ENCODE measurements at regions not wholly inside any gene's neighbourhood (a gene's known extent, or its start where the extent isn't known, plus 50 kb on each side); places are given as distances from the start of the nearest gene placed in this dataset.
A peak's percentile ranks its signal among the peaks of the same experiment; 100 is the strongest.

GRCh38 chr11:122487669-122488068, 167.9 kb upstream of the UBASH3B start:
- ChIA-PET POLR2A (no interaction called here), CTCF (interaction anchor here (3.8 kb wide), 1 partner anchor 18 kb away, joined by 15 read pairs; no protein-coding TSS in a partner anchor)
- no peak for DNase-seq (ENCODE audit: low read depth in 1 of 2, low spot score in 1 of 2)
- TF ChIP-seq ESRRA (IDR thresholded peaks at IDR 0.05; ENCODE audit: borderline replicate concordance, low read length) (no peak), USF2 (IDR thresholded peaks at IDR 0.05) (no peak), FOXS1 (CRISPR knock-in tag; IDR thresholded peaks at IDR 0.05) (no peak), HOXB5 (CRISPR knock-in tag; IDR thresholded peaks at IDR 0.05) (no peak)
- no peak overlapping the region for H3K4me3 ChIP-seq
- H3K9me3 ChIP-seq = no peaks in the 10 kb centered on the region
- ATAC-seq = no peak
- H3K27ac ChIP-seq = no peak overlapping the region
- WGBS (ENCODE audit: missing lambda C conversion rate) = 24% methylated on average over 3 of the region's 3 CpGs
- H3K4me2 ChIP-seq = no peak overlapping the region
- no peaks in the 10 kb centered on the region for H3K4me1 ChIP-seq
- no peak for FAIRE-seq

- Histone ChIP-seq H3K9me3 (no peaks in the 10 kb centered on the region), H3K27ac (no peak overlapping the region), H3K4me2 (no peak overlapping the region), H3K4me3 (no peak overlapping the region), H3K4me1 (no peaks in the 10 kb centered on the region)
- ATAC-seq (no peak), FAIRE-seq (no peak), DNase-seq (ENCODE audit: low read depth in 1 of 2, low spot score in 1 of 2) (peak in 1 of 2 experiments; percentile 5)
- TF ChIP-seq PHF8 (IDR thresholded peaks at IDR 0.05; ENCODE audit: borderline replicate concordance, low read depth) (no peak), ZC3H11A (IDR thresholded peaks at IDR 0.05) (no peak), POLR2A (IDR thresholded peaks at IDR 0.05; ENCODE audit: low read length) (no peak), HOXB13 (CRISPR knock-in tag; IDR thresholded peaks at IDR 0.05; ENCODE audit: low read depth) (no peak), TP53 (CRISPR knock-in tag; IDR thresholded peaks at IDR 0.05) (no peak), PBX3 (IDR thresholded peaks at IDR 0.05) (no peak), NPAS2 (CRISPR knock-in tag; IDR thresholded peaks at IDR 0.05; ENCODE audit: borderline replicate concordance) (no peak), FOXS1 (CRISPR knock-in tag; IDR thresholded peaks at IDR 0.05) (no peak), TFCP2L1 (CRISPR knock-in tag; IDR thresholded peaks at IDR 0.05) (no peak), NFE2L2 (conservative IDR thresholded peaks at IDR 0.05; ENCODE audit: low read length) (no peak), KDM5A (IDR thresholded peaks at IDR 0.05) (no peak), EHF (CRISPR knock-in tag; IDR thresholded peaks at IDR 0.05) (no peak), JUN (IDR thresholded peaks at IDR 0.05) (no peak), HDAC2 (IDR thresholded peaks at IDR 0.05) (no peak), HOXA7 (CRISPR knock-in tag; IDR thresholded peaks at IDR 0.05) (no peak)
- ChIA-PET POLR2A (no interaction called here), CTCF (interaction anchor here (3.8 kb wide), 1 partner anchor 19 kb away, joined by 15 read pairs; no protein-coding TSS in a partner anchor)
- 21% methylated on average over 5 of the region's 5 CpGs for WGBS (ENCODE audit: missing lambda C conversion rate)
Observed at GRCh38 chr11:122486793-122487495, 168.6 kb upstream of the UBASH3B start.

GRCh38 chr11:122478986-122479385, 176.5 kb upstream of the UBASH3B start:
- no peak overlapping the region for H3K27ac ChIP-seq
- ChIA-PET CTCF (no interaction called here), POLR2A (no interaction called here)
- no peaks in the 10 kb centered on the region for H3K4me1 ChIP-seq
- WGBS (ENCODE audit: missing lambda C conversion rate) = 7% methylated on average over 2 of the region's 2 CpGs
- TF ChIP-seq MYC (IDR thresholded peaks at IDR 0.05; ENCODE audit: borderline replicate concordance, low read length) (no peak), RFX5 (IDR thresholded peaks at IDR 0.05) (no peak), ZSCAN20 (CRISPR knock-in tag; IDR thresholded peaks at IDR 0.05) (no peak), NPAS2 (CRISPR knock-in tag; IDR thresholded peaks at IDR 0.05; ENCODE audit: borderline replicate concordance) (no peak), POLR2AphosphoS2 (conservative IDR thresholded peaks at IDR 0.05; ENCODE audit: low read length) (no peak), JUN (IDR thresholded peaks at IDR 0.05) (no peak), POLR2A (IDR thresholded peaks at IDR 0.05; ENCODE audit: low read length) (no peak), TP53 (CRISPR knock-in tag; IDR thresholded peaks at IDR 0.05) (no peak), SMC3 (IDR thresholded peaks at IDR 0.05) (no peak), BCL3 (IDR thresholded peaks at IDR 0.05) (no peak)
- no peak for FAIRE-seq
- ATAC-seq = no peak
- no peak for DNase-seq (ENCODE audit: low read depth in 1 of 2, low spot score in 1 of 2)
- no peak overlapping the region for H3K4me3 ChIP-seq
- H3K4me2 ChIP-seq = no peak overlapping the region
- H3K9me3 ChIP-seq = no peaks in the 10 kb centered on the region

Data from A549 (cell line).